ENCODE measurements at regions not wholly inside any gene's neighbourhood (a gene's known extent, or its start where the extent isn't known, plus 50 kb on each side); places are given as distances from the start of the nearest gene placed in this dataset.

DNA sequence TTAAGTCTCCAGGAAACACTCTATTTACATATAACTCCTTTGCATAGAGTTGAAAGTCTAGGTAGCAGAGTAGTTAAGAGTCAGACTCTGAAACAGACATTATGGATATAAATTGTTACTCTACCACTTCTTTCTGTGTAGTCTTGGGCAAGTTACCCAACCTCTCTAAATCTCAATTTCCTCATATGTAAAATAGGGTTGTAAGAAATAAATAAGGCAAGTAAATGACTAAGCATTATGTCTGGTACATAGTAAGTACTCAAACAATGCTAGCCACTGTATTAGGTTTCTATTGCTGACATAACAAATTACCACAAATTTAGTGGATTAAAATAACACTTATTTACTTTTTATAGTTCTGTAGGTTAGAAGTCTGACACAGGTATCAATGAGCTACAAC is 394.1 kb downstream of the PRDM5 start:
- TF ChIP-seq, protein P1, sequence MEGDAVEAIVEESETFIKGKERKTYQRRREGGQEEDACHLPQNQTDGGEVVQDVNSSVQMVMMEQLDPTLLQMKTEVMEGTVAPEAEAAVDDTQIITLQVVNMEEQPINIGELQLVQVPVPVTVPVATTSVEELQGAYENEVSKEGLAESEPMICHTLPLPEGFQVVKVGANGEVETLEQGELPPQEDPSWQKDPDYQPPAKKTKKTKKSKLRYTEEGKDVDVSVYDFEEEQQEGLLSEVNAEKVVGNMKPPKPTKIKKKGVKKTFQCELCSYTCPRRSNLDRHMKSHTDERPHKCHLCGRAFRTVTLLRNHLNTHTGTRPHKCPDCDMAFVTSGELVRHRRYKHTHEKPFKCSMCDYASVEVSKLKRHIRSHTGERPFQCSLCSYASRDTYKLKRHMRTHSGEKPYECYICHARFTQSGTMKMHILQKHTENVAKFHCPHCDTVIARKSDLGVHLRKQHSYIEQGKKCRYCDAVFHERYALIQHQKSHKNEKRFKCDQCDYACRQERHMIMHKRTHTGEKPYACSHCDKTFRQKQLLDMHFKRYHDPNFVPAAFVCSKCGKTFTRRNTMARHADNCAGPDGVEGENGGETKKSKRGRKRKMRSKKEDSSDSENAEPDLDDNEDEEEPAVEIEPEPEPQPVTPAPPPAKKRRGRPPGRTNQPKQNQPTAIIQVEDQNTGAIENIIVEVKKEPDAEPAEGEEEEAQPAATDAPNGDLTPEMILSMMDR (IDR thresholded peaks at IDR 0.05; ENCODE audit: poor library complexity, severe bottlenecking) = no peak
- no peak for TF ChIP-seq SMC3 (conservative IDR thresholded peaks at IDR 0.05; ENCODE audit: poor library complexity)
- TF ChIP-seq EP300 (conservative IDR thresholded peaks at IDR 0.05; ENCODE audit: poor library complexity, severe bottlenecking) = no peak
- no peak for TF ChIP-seq EZH2 (IDR thresholded peaks at IDR 0.05; ENCODE audit: borderline replicate concordance, insufficient read depth, low read length, poor library complexity, severe bottlenecking)
- no peak for TF ChIP-seq MXI1 (conservative IDR thresholded peaks at IDR 0.05; ENCODE audit: poor library complexity, severe bottlenecking)
- TF ChIP-seq POLR2AphosphoS5 (IDR thresholded peaks at IDR 0.05) = no peak
